ENCODE measurements at regions not wholly inside any gene's neighbourhood (a gene's known extent, or its start where the extent isn't known, plus 50 kb on each side); places are given as distances from the start of the nearest gene placed in this dataset.
A peak's percentile ranks its signal among the peaks of the same experiment; 100 is the strongest.

DNA sequence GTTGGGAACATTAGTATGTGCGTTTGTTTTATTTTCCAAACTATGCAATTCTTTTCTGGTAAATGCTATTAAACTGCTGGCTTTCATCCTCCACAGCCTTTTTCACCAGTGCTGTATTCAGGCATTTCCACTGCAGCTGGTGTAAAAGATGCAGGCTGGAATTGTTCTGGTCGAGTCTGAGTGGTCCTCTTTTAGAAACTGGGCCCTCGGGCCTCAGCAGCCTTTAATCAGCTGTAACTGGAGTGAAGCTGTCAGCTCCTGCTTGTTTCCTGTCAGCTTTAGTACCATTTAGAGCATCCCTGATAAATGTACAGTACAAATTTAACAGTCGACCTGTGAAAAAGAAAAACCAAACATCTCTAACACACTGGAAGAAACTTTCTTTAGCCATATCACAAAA, 979.6 kb downstream of the TFAP2A start:
- no peak for DNase-seq

DNA sequence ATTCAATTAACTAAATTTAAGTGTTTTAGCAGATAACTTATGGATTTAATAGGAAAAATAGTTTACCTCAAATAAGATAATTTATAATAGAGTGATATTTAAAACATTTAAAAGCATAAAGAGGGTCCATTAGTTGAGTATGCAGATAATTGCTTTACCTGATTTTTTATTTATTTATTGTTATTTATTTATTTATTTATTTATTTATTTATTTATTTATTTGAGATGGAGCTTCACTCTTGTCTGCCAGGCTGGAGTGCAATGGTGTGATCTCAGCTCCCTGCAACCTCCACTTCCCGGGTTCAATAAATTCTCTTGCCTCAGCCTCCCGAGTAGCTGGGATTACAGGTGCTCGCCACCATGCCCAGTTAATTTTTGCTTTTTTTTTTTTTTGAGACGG, 982.9 kb downstream of the TFAP2A start:
- no peak for DNase-seq

DNA sequence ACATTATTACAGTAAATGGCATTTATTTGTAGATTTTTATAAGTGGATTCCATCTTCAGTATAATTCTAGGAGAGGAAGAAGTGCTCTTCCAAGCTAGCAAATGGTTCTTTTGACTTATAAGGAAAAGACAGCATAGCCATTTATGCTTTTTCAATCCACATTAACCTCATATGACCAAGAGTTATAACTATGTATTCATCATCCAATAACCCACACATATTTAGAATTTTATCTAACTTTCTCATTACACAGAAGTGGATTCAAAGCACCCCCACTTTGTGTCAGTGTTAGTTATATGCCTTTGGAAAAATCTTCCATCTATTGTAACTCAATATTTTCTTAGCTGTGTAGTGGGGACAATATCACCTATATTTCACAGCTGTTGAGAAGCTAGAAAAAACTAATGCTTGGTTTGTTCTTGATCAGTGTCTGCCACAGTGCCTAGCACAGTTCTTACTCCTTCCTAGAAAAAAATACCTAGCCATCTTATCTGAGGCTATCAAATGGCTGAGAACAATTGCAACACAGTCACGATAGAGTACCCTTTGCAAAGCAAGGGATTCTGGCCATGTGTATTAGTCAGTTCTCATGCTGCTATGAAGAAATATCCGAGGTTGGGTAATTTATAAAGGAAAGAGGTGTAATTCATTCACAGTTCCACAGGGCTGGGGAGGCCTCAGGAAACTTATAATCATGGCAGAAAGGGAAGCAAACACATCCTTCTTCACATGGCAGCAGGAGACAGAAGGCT, 986.3 kb downstream of the TFAP2A start:
- DNase-seq: no peak

DNA sequence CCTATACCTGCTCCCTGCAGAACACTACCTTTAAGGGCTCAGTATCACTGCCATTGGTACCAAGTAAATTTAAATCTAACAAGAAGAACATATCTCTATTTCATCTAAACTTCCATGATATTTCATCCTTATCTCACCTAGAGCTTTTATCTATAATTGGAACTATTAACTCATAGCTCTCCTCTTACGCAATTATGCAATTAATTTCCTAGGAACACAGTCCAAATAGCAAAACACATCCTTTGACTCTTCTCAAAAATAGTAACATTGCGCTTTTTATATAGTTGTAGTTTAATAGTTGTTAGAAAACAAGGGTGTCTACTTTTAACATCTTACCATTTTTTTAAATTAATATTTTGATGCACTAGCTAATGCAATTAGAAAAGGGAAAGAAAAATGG, 986.8 kb upstream of the SLC35B3 start:
- DNase-seq: no peak

DNA sequence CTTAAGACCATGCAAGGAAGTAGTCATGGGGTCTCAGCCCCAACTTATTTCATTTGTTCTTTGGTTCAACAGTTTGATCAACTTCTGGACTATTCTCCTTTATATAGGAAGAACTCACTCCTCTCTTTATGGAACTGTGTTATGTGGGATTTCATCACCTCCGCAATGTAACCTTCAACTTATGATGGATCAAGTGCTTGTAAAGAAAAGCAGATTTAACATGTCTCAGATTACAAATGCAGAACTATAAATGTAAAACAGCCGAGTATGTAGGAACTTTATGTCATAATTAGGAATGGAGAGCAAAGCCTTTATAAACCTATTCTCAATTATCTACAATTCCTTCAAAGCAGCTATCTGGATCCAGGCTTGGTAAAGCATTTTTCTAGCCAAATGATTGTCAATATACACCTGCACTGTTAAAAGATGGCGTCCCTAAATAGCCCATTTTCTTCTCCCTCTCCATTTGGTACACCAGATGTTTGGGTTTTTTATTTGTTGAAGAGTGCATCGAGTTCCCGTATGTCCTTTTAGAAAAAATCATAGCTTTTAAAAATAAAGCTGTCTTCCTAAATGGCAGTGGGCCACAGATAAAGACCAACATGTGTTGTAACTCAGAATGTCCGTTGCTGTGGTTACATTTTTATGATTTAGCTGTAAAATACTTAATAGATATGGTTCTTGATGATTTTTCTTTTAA, 985.1 kb upstream of the SLC35B3 start:
- DNase-seq: no peak

DNA sequence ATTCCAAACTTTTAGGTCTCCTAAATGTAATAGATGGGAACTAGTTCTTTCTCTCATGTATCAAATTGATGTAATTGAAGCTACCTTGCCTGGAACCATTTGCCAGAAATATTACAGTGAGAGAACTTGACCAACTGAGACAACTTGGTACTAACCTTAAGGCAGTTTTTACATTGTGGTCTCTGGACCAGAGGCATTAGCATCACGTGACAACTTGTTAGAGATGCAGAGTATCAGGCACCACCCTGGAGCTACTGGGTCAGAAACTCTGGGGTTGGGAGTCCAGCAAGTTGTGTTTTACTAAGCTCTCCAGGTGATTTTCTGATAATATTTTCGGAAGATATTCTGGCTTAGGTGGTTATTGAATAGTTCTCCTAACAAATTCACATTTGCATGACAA, 982.1 kb upstream of the SLC35B3 start:
- no peak for DNase-seq

DNA sequence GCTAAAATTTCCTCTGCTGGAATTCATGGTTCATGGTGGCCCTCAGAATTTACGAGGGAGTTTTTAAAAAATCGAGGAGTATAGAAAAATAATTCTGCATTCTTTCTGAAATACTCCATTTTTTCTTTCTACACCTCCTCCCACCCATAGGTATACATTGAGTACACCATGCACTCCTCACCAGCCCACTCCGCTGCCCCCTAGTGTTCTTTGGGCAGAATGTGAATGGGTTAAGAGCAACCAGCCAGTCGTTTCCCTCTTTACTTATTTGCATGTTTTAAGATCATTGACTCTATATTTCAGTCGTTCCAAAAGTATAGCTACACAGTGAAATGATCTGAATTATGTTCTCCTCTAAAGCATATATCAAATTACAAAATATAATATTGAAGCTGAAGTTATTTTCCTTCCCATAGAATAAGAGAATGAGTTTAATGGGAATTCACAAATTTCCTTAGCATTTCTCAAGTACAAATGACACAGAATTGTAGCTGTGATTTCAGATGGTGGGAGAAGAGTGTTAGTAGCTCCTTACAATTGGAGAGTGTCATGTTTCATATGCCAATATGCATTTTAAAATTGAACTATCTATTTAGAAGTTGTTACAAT, 977.7 kb upstream of the SLC35B3 start:
- DNase-seq: peak in 1 of 2 experiments; percentile 17

DNA sequence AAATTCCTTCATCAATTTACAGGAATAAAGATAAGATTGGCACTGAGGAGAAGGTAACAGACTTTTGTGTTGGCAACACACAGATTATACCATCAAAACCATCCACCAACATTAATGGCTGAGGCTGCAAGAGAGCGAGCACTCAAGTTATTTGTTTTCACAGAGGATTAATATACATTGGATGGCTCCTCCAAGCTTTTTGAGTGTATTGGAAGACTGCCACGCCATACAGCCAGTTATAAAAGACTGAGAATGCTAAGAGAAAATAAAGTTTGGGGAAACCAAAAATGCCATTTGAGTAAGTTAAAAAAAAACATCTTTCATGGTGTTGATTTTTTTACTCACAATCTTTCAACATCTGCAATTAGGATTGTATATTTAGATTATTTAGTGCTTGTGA, 973.8 kb upstream of the SLC35B3 start:
- no peak for DNase-seq

DNA sequence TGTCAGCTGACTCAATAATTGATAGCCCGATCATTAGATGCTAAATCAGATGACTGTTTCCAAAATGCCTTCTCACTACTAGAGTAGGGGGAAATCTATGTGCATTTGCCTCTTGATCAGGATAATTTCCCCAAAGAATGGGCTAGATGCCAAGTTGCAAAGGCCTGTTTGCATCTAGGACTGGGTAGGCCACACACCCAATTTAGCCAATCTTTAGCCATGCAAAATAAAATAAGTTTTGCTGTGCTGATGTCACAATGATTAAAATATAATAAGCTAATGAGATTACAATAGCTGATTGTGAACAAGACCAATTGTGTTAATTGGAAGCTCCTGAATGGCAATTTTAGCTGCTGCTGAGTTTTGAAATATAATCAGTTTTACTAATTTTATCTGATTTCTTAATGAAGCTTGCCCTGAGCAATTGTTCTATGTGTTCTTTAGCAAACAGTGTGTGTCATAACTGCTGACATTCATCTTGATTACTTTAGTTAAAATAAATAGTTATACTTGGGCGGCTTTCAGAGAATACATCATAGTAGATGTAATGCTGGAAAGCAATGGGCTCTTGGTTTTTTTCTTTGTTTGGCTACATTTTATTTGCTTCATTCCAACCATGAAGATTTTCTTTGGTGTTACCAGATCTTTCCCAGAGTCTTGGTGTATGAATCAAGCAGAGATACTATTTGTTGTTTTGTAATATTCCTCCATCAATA, 973.2 kb upstream of the SLC35B3 start:
- no peak for DNase-seq

DNA sequence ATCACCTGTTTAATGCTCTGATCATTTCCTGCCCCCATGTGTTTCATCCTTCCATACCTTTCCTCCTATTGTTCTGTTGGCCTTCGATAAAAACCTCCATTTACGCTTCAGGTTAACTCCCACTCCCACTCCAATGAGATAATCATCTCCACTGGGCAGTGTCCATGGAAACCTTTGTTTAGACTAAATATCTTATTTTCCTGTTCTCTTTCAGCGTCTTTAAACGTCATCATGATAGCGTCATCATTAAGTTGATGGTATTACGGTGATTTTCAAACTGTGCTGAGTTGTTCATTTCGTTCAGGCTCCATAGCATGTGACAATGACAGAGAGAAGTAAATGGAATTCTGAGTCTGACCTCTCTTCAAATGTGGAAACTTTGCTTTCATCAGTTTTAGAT, 970.5 kb upstream of the SLC35B3 start:
- no peak for DNase-seq

DNA sequence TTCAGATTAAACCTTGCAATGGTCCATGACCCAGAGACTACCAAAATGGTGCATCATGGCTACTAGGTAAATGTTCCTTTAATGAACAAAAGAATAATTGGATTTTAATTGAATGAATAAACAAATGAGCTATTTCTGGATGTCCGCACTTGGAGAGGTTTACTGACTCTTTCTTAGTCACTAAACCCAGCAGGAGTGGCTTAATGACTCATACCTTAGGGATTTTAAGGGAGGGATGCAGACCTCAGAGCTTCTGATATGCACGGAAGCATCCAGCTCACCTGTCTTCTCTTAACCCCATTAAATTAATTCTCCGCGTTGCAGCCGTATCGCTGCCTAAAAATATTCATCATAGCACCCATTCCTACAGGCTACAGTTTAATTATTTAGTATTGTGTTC, 970.0 kb upstream of the SLC35B3 start:
- DNase-seq: no peak

DNA sequence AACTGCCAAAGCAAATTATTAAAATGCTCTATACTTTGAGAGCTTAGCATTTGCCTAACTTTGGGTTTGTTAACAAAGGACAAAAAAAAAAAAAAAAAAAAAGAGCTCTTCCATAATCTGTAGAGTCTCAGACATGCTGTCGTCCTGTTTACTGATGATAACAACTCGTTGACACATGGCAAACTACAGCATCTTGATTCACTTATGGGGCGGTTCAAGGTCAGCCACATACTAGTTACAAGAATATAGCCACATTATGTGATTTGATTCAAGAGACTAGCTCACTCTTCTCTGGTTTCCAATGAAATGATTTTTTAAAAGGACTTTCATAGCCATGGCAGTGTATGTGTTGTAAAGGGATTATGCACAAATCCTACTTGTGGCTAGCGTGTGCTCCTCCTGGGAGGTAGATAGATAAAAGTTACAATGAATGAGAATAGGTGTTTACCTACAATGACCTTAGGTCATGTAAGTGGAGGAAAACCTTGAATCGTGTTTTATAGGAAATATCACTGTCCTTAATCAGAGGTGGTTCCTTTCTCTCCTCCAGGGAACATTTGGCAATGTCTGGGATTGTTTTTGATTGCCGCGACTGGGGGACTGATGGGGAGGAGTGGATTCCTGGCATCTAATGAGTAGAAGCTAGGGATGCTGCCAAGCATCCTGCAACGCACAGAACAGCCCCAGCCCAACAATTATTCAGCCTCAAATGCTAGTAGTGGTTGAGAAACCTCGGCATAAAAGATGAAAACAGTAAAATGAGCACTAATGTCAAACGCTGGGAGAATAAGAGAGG, 969.2 kb upstream of the SLC35B3 start:
- DNase-seq: no peak

DNA sequence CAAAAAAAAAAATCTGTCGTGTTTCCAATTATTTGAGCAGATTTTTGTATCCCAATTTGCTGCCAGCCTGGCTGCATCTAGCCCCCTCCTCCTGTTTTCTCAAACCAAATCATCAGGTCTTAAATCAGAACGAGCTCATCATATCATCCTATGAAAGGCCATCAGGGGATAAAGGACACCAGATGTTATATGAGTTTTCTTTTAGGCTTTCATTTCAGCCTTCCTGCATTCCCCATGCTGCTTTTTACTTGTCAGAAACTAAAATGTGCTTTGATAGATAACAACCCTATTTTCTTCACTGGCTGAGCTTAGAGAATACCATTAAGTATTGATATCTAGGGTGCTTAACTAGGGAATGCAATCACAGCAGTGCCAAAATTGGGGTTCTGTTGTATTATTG, 968.4 kb upstream of the SLC35B3 start:
- DNase-seq: no peak

DNA sequence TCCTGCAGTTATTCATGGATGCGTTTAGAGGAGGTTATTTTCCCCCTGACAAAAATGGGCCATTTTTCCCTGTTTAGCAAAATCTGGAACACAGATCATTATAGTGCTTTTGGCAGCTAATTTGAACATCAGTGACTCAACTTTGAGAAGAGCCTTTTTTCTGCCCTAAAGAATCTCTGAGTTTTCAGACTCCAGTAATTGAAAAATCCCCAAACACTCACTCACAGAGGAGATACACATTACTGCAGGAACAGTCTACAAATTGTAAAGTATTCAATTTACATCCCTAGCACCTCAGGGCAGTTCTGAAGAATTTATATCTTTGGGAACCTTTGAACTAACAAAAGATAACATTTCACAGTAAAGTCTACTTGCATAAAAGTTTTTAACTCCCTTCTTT, 966.6 kb upstream of the SLC35B3 start:
- DNase-seq: no peak

DNA sequence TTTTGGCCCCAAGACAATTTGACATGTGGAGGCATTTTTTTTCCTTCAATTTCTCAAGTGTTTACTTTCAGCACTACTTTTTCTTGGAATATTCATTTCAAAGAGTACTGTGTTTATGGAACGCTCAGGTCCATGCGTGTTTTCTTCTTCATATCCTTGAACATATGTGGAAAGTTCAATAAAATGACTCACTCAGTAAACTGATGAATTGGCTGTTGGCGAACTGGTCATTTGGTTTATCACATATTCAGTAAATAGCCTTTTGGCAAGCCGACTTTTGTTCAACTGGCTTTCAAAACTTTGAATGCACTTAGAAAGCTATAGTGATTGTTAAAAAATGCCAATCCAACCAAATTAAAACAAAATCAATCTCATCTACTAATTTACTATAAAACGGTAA, 964.6 kb upstream of the SLC35B3 start:
- DNase-seq: no peak

DNA sequence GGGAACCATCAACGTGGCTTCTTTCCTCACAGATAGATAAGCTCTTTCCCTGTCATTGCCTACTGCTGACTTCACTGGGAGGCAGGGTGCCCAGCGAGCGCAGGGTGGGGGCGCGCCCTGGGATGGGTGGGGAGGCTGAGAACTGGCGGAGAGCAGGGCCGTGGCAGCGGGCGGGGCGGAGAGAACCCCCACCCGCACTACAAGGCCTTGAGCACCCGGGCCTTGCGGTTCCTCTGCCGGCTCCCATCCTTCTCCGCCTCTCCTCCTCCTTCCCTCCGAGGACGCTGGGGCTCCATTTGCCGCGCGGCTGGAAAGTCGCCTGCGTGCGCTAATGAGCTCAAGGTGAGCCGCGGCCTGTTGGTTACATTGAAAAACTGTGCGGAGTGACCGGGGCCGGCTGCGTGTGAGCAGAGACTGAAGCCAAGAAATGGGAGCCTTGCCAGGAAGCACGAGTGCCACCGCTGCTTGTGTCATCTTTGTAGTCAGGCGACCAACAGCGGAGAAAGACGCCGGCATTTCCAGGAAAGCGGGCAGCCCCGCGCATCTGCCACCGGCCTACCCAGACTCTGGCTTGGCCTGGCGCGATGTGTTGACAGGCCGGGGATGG, 963.5 kb upstream of the SLC35B3 start:
- no peak for DNase-seq

DNA sequence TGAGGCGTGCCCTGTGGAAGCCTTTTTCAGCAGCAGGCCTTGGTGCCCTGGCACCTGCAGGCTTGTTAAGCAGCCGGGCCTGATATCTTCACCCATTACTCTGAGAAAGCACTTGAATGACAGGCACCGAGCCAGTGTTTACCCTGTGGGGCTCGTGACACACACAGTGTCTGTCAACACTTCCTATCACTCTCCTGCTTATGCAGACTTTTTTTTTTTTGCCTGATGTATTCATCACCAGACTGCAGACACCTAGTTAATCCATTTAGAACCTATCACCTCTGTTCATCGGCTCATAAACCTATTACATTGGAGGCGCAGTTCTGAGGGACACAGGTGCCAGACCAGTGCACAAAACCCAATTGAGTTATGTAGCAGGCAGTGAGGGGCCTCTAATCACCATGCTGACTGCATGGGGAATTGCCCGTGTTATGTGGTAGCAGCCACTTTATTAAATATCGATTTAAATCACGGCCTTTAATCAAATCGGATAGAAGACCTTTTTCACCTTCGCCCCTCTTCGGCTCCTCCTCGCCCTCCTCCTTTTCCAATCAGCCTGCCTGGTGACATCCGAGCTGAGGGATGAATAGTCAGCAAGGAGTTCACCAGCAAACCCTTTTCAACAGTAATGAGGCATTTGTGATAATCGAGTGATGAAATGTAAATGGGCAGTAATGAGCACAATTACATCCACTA, 962.9 kb upstream of the SLC35B3 start:
- DNase-seq: no peak

DNA sequence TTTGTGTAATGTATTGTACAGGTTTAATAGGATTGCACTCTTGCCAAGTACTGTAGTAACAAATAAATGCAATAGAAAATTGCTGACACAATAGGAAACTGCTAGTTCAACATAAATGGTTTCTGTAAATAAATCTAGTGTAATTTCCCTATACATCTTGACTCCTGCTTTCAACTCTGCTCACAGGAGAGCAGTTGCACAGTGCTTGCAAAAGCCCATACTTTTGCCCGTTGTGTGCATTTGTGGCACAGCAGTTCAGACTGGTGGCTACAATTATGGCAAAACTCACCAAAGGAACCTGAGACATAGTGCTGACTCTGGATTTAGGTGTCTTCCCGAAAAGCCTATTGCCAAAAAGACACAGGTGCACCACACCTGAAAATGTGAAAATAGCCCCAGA, 953.3 kb upstream of the SLC35B3 start:
- DNase-seq: no peak

DNA sequence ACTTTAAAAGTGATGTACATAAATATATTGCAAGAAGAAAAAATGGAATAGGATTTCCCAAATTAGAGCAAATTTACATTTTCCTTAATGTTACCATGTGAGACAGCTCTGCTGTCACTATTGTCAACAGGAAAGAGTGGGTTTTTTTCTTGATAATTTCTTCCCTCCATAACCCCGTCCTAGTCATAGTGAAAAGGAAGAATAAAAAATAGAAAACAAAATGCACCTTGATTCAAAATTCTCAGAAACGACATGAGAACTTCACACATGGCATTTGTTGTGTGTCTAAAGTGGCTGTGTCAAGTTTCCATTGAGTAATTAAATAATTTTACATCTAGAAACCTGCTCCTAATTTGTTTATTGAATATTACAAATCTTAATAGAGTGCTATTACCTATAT, 945.2 kb upstream of the SLC35B3 start:
- DNase-seq: no peak

DNA sequence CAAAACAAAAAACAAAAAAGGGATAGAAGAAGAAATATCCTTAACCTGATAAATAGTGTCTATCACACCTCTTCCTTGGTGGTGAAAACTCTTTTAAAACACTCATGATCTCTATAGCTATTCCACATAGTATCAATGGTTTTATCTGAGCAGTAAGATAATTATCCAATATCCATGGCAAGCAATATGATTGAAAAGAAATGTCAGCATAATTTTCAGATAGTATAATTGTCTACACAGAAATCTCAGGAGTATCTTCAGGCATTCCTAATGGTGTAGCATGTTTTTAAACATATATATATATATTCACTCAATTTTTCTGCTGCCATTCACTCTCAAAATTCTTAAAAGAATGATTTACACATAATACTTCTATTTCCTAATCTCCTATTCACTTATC, 938.0 kb upstream of the SLC35B3 start:
- DNase-seq: no peak

DNA sequence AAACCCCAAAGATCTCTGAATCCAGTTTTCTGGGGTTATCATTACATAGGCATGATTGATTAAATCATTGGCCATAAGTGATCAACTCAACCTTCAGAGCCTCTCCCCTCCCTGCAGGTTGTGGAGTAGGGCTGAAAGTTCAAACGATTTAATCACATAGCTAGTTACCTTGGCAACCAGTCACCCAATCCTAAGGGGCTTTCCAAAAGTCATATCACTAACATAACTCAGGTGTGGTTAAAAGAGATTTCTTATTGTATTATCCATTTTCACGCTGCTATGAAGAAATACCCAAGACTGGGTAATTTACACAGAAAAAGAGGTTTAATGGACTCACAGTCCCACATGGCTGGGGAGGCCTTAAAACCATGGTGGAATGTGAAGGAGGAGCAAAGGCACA, 935.1 kb upstream of the SLC35B3 start:
- no peak for DNase-seq

DNA sequence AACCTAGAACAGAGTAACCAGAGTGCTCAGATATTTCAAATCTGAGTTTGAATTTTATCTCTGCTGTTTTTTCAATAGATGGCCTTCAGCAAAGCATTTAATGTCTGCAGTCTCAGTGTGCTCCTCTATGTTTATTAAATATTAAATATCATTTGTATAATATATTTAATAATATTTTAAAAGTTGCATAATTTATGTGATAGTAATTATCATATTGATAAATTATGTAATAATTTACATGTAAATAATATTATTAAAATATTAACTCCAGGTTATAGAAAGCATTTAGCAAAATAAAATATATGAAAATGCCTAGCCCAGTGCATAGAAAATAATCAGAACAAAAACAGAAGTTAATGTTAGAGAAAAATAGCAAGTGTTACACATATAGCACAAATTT, 930.0 kb upstream of the SLC35B3 start:
- no peak for DNase-seq
